Stimulated activated CD4-positive, alpha-beta T cell treated with anti-CD3 and anti-CD28 coated beads, Interleukin-2, amount 100 ng/mL, for 24 hours (primary cell): ENCODE measurements at regions not wholly inside any gene's neighbourhood (a gene's known extent, or its start where the extent isn't known, plus 50 kb on each side); places are given as distances from the start of the nearest gene placed in this dataset.
"Not testable (repeated sequence)": the region's sequence is repeated elsewhere in the genome, so short reads cannot be mapped to it uniquely, and the experiment has no call there.

Experiments
- DNase-seq, 2 donors: peaks; one replicate each; pipeline ENCODE4 v3.0.0-alpha.2; 2020

GRCh38 chr11:34001557-34002064 lies 49.9 kb upstream of the CAPRIN1 start:
- no peak for DNase-seq

- DNase-seq: no peak
These were observed 52.1 kb upstream of the CAPRIN1 start for GRCh38 chr11:33999393-33999792.

- DNase-seq: no peak
These were observed 53.8 kb upstream of the CAPRIN1 start for GRCh38 chr11:33997584-33998251.

GRCh38 chr11:33996498-33997454 lies 54.8 kb upstream of the CAPRIN1 start:
- DNase-seq: peak; percentile 72 to 80

GRCh38 chr11:33994937-33995336 lies 56.6 kb upstream of the CAPRIN1 start:
- no peak for DNase-seq

- not testable (repeated sequence) for DNase-seq
These were observed 60.4 kb upstream of the CAPRIN1 start for GRCh38 chr11:33991136-33991535.

- not testable (repeated sequence) for DNase-seq
These were observed 61.4 kb upstream of the CAPRIN1 start for GRCh38 chr11:33990131-33990530.

- no peak for DNase-seq
These were observed 62.1 kb upstream of the CAPRIN1 start for GRCh38 chr11:33989461-33989860.

- DNase-seq: no peak
These were observed 62.8 kb upstream of the CAPRIN1 start for GRCh38 chr11:33988586-33989370.

GRCh38 chr11:33987975-33988580 lies 63.5 kb upstream of the CAPRIN1 start:
- DNase-seq: peak; percentile 72 to 79

- no peak for DNase-seq
These were observed 64.0 kb upstream of the CAPRIN1 start for GRCh38 chr11:33987545-33987944.

GRCh38 chr11:33986597-33987501 lies 64.7 kb upstream of the CAPRIN1 start:
- not testable (repeated sequence) for DNase-seq

GRCh38 chr11:33984682-33985389 lies 66.7 kb upstream of the CAPRIN1 start:
- DNase-seq: no peak

GRCh38 chr11:33982661-33983060 lies 68.9 kb upstream of the CAPRIN1 start:
- no peak for DNase-seq

- DNase-seq: no peak
These were observed 70.6 kb upstream of the CAPRIN1 start for GRCh38 chr11:33980897-33981296.

GRCh38 chr11:33978376-33978775 lies 73.2 kb upstream of the CAPRIN1 start:
- DNase-seq: no peak

GRCh38 chr11:33977676-33978075 lies 73.9 kb upstream of the CAPRIN1 start:
- no peak for DNase-seq

- DNase-seq: no peak
These were observed 74.9 kb upstream of the CAPRIN1 start for GRCh38 chr11:33976495-33977199.

- DNase-seq: no peak
These were observed 76.7 kb upstream of the CAPRIN1 start for GRCh38 chr11:33974804-33975203.

- not testable (repeated sequence) for DNase-seq
These were observed 79.7 kb upstream of the LMO2 start for GRCh38 chr11:33971530-33971929.
